Nephron progenitor cell (in vitro differentiated cells): ENCODE measurements at regions not wholly inside any gene's neighbourhood (a gene's known extent, or its start where the extent isn't known, plus 50 kb on each side); places are given as distances from the start of the nearest gene placed in this dataset.
"Not testable (repeated sequence)": the region's sequence is repeated elsewhere in the genome, so short reads cannot be mapped to it uniquely, and the experiment has no call there.

ENCODE experiments used
- DNase-seq: peaks from one replicate; pipeline ENCODE4 v3.0.0; 2021
- H3K27ac Mint-ChIP-seq: 2 replicates; pipeline ENCODE4 v1.8.0; 2021; ENCODE audit warnings: mild to moderate bottlenecking, moderate library complexity, mixed read lengths
- H3K27me3 Mint-ChIP-seq: 2 replicates; pipeline ENCODE4 v1.8.0; 2021; ENCODE audit warnings: mild to moderate bottlenecking, low read depth, mixed read lengths; ENCODE audit not compliant: poor library complexity
- H3K36me3 Mint-ChIP-seq: 2 replicates; pipeline ENCODE4 v1.8.0; 2021; ENCODE audit warnings: low read depth, mixed read lengths
- H3K4me1 Mint-ChIP-seq: 2 replicates; pipeline ENCODE4 v1.8.0; 2021; ENCODE audit warnings: mixed read lengths
- H3K4me3 Mint-ChIP-seq: 2 replicates; pipeline ENCODE4 v1.8.0; 2021; ENCODE audit warnings: mild to moderate bottlenecking, moderate library complexity, mixed read lengths
- H3K9me3 Mint-ChIP-seq: 2 replicates; pipeline ENCODE4 v1.8.0; 2021; ENCODE audit warnings: mild to moderate bottlenecking, moderate library complexity, mixed read lengths
- CTCF ChIP-seq: fragments of 200-600 bp; sonication (generic); IDR thresholded peaks from 2 replicates; pipeline ENCODE4 v1.5.0; 2021; ENCODE audit warnings: antibody characterized with exemption

- no peak for DNase-seq
- TF ChIP-seq CTCF: no peak
- no peaks in the 10 kb centered on the region for H3K36me3 Mint-ChIP-seq
- peaks cover 5% of the 10 kb centered on the region for H3K27me3 Mint-ChIP-seq
- no peaks in the 10 kb centered on the region for H3K4me1 Mint-ChIP-seq
- H3K9me3 Mint-ChIP-seq: no peaks in the 10 kb centered on the region
- no peak overlapping the region for H3K4me3 Mint-ChIP-seq
- no peak overlapping the region for H3K27ac Mint-ChIP-seq
Observed at GRCh38 chr7:17046666-17047065, 164.9 kb upstream of the AGR3 start.

- peaks cover 20% of the 10 kb centered on the region for H3K9me3 Mint-ChIP-seq
Observed at GRCh38 chr7:17053164-17053563, 171.4 kb upstream of the AGR3 start.

GRCh38 chr7:17054206-17054605 is 172.4 kb upstream of the AGR3 start:
- no peak for DNase-seq
- no peak overlapping the region for H3K27ac Mint-ChIP-seq
- H3K4me3 Mint-ChIP-seq: no peak overlapping the region
- H3K4me1 Mint-ChIP-seq: no peaks in the 10 kb centered on the region
- TF ChIP-seq CTCF: no peak
- H3K36me3 Mint-ChIP-seq: no peaks in the 10 kb centered on the region
- peaks cover 20% of the 10 kb centered on the region for H3K9me3 Mint-ChIP-seq
- H3K27me3 Mint-ChIP-seq: no peaks in the 10 kb centered on the region

More at GRCh38 chr7:17053164-17053563, 171.4 kb upstream of the AGR3 start:
- not testable (repeated sequence) for H3K27me3 Mint-ChIP-seq, H3K4me1 Mint-ChIP-seq, DNase-seq, H3K36me3 Mint-ChIP-seq, H3K4me3 Mint-ChIP-seq, H3K27ac Mint-ChIP-seq

- Mint-ChIP-seq H3K9me3 (peaks cover 20% of the 10 kb centered on the region), H3K27ac (no peak overlapping the region), H3K36me3 (no peaks in the 10 kb centered on the region), H3K4me1 (no peaks in the 10 kb centered on the region), H3K4me3 (no peak overlapping the region), H3K27me3 (no peaks in the 10 kb centered on the region)
- no peak for DNase-seq
- no peak for TF ChIP-seq CTCF
Observed at GRCh38 chr7:17054836-17055235, 173.1 kb upstream of the AGR3 start.

GRCh38 chr7:17055596-17055995 is 173.8 kb upstream of the AGR3 start:
- Mint-ChIP-seq H3K36me3 (no peaks in the 10 kb centered on the region), H3K27me3 (no peaks in the 10 kb centered on the region), H3K27ac (no peak overlapping the region), H3K9me3 (peaks cover 20% of the 10 kb centered on the region), H3K4me3 (no peak overlapping the region), H3K4me1 (no peaks in the 10 kb centered on the region)
- DNase-seq: no peak
- no peak for TF ChIP-seq CTCF

GRCh38 chr7:17056491-17057142 is 174.8 kb upstream of the AGR3 start:
- H3K4me1 Mint-ChIP-seq: no peaks in the 10 kb centered on the region
- no peaks in the 10 kb centered on the region for H3K27me3 Mint-ChIP-seq
- H3K4me3 Mint-ChIP-seq: no peak overlapping the region
- H3K9me3 Mint-ChIP-seq: peaks cover 20% of the 10 kb centered on the region
- no peak for TF ChIP-seq CTCF
- H3K27ac Mint-ChIP-seq: no peak overlapping the region
- no peaks in the 10 kb centered on the region for H3K36me3 Mint-ChIP-seq
- no peak for DNase-seq
